Fibroblast of skin of abdomen (primary cell): ENCODE measurements at regions not wholly inside any gene's neighbourhood (a gene's known extent, or its start where the extent isn't known, plus 50 kb on each side); places are given as distances from the start of the nearest gene placed in this dataset.

Experiments used
- DNase-seq: peaks from one replicate; pipeline ENCODE4 v3.0.0-alpha.2; 2013

DNA sequence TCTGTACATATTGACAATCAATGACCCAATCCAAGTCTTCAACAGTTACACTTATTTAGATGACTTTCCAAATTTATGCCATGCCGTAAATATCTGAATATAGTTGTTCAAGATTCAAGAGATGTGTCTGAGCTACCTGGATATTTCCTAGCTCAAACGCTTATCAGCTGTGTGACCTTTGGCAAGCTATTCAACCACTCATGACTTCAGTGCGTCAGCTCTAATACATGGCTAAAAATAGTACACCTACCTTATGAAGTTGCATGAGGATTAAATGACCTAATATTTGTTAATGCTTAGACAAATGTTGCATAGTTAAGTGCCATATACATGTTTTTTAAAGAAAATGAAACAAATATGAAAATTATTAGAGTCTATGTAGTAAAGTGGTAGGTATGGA is 704.1 kb downstream of the OLFM4 start:
- DNase-seq: no peak

DNA sequence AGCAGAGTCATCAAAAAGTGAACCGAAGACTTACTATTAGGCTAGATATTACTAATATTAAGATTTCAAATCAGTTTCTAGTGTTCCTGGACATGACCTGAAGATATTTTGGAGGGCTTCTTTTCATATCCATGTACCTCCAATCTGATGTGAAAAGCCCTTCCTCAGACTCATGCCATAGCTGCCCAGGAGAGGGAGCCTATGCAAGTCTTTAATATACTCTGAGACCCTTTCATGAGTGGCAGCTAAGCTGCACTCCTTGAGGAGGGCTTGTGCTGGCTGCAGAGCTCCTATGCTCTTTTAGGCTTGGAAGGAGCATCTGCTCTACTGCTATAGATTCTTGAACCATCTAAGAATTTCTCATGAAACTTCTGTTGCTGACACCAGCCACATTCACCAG is 715.3 kb downstream of the OLFM4 start:
- no peak for DNase-seq

- no peak for DNase-seq
Measured at GRCh38 chr13:53747825-53748224, 719.2 kb downstream of the OLFM4 start.

- DNase-seq: no peak
Measured at GRCh38 chr13:53749306-53749705, 720.7 kb downstream of the OLFM4 start.

GRCh38 chr13:53759016-53759415 is 730.4 kb downstream of the OLFM4 start:
- no peak for DNase-seq

GRCh38 chr13:53775807-53776206 is 747.2 kb downstream of the OLFM4 start:
- no peak for DNase-seq

DNA sequence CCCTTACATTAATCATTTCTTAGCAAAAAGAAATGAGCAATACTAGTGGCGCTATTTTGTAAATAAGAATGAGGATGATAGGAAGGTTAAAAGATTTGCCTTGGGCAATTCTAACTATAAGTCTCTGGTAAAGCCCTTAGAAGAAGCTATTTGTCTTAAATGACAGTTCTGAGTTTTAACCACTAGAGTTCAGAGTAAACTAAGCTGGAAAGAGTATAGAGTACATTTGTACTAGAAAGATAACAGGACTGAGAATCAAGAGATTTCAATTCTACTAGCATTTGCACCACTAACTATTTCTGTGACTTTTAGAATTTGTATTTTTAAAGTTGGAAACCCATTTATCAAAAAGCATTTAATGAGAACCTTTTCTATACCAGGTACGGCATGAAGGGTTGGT is 750.3 kb downstream of the OLFM4 start:
- no peak for DNase-seq

DNA sequence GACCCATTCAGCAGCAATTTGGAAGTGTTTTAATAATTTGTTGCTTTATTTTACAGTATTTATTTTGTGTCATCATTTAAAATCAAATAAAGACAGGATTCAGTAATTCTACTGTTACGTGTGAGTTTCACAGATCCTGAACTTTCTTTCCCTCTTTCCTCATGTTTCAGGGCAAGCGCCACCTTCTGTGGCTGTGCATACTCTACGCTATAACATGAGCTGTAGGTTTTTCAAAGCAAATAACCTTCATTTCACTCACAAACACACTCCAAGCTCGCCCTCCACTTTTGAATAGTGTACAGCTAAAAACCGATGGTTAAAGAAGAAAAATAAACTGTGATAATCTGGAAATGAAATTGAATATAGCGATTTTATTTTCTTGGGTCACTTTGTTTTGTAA is 753.3 kb downstream of the OLFM4 start:
- no peak for DNase-seq

DNA sequence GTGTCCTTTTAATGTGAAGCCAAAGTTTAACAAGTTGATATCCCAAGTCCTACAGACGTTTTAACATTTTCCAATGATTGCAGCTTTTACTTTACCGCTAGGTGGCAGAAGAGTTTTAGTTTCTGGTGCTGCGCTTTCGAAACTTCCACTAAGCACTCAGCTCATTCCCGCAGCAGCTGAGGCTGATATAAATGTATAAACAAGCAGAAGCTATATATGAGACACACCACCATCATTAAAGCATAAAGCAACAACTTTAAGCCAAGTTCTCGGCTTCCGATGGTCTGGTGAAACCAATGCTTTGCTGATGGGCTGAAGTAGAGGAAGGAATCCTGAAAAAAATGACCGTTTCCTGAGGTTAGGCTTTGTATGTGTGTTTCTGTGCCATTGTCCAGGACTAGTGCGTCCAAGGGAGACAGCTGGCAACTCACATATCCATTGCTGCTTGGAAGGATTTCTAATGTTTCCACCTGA is 753.9 kb downstream of the OLFM4 start:
- DNase-seq: peak; percentile 45

GRCh38 chr13:53783471-53783870 is 754.9 kb downstream of the OLFM4 start:
- DNase-seq: no peak

DNA sequence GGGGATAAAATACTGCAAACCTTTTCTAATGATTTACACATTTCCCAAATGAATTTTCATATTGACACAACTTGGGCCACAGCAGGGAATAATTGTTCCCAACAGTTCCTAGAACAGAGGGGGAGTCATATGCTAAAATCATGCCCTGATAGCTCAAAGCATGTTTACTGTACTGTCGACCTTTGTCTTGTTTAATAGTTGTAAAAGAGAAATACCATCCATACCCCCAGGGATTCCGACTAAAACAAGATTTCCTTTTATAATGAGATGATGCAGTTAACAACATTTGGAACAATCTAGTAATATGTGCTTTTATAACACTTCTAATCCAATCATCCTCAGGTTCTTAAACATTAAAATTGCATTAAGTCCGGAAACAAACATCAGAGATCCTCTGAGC is 759.7 kb downstream of the OLFM4 start:
- no peak for DNase-seq

- no peak for DNase-seq
Measured at GRCh38 chr13:53800011-53800410, 771.4 kb downstream of the OLFM4 start.

DNA sequence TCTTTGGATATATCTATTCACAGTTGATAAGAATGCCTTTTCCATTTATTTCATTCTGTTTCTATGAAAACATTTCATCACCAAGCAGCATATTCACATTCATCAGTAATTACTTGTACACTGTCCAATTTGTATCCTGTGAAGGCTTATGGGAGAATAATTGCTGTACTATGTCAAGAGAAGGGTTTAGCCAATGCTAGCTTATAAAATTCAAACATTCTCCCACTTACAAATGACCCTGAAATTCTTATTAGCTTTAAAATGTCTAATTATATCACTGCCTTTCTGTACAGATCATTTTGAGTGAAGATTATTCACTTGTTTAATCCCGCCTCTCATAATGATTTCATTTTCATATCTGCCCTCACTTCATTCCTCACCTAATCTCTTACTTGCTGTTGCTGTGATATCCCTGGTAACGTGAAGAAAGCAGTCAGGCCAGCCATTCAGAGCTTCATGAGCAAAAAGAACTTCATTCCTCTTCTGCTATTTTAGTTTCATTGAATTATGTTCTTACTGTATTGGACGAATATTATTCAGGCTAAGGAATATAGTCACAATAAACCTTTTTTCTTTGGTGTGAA is 778.7 kb downstream of the OLFM4 start:
- no peak for DNase-seq

- no peak for DNase-seq
Measured at GRCh38 chr13:53821632-53822031, 793.0 kb downstream of the OLFM4 start.

- no peak for DNase-seq
Measured at GRCh38 chr13:53822136-53822535, 793.5 kb downstream of the OLFM4 start.

DNA sequence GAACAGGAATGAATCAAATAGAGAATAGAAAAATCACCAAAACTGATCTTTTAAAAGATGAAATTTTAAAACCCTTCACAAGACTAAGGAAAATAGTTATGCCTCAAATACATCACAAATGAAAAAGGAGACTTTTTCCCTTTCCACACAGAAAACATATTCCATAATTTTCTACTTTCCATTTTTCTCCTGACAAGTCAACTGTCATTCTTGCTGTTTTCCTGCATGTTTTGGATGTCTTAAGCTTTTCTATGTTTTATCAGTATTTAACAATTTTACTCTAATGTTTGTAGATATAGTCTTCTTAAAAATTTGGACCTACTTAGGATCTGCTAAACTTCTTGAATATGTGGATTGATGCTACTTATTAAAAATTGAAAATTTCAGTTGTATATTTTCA is 810.8 kb downstream of the OLFM4 start:
- DNase-seq: no peak

DNA sequence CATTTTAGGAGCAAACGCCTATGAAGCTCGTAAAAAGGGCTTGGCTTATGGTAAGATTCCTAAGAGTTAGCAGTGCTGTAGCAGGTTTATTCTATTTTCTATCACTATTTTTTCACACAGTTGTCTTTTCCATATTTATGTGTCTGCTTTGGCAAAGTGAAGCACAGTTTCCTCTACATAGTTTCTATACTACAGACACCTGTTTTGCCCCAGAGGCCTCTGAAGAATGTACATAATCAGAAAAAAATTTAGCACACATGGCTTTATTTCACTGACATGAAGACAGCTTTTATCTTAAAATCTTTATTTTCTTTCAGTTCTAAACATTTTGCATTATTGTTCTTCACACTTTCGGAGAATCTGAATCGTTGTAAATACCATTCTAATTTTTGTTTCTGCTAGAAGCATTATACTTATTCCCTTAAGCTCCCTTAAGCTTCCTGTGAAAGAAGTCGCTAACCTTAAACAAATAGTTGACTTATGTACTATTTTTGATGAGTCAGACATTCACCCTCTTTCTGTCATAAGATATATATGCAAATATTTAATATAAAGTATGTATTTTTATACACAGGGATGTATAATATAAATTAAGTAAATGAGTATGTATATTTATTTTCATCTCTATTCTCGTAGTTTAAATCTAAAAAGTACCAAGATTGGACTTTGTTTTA is 816.0 kb downstream of the OLFM4 start:
- DNase-seq: no peak

DNA sequence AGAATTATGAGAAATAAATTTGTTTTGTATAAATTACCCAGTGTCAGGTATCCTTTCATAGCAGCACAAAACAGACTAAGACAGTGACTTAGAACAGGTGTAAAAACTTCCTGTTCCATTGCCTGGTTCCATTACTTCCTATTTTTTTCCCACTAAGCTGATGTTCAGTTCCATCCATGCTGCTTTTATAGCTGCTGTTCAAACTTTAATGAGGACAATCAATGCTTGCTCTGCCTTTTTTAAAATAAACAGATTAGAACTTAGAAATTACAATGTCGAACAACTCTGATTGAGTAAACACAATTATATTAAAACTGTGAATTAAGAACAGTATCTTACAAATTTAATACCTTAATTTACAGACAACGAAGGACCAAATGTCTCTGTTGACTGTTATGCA is 818.9 kb downstream of the OLFM4 start:
- no peak for DNase-seq

DNA sequence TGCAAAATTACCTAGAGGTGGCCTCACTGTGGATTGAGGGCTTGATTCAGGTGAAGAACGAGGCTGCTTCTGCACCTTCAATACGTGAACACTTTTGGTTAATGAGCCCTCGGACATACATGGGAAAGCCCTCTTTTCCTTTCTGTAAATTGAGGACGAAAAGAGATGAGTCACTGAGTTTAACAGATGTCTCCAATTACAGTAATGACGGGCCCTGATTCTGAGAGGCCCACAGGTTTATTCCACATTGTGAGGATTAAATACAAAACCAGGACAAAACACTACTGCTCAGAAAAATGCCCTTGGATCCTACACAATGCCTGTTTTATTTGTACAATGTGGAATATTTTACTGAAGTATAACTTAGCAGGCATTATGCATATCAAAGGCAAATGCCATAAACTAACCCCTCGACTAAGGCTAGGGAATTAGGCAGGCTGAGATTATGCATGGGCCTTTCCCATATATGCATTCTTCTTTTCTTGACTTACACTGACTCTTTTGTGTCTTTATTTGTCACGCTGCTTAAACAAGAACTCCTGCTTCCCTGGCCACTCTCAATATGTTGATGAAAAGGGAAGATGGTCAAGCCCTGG is 819.9 kb downstream of the OLFM4 start:
- DNase-seq: peak; percentile 13

DNA sequence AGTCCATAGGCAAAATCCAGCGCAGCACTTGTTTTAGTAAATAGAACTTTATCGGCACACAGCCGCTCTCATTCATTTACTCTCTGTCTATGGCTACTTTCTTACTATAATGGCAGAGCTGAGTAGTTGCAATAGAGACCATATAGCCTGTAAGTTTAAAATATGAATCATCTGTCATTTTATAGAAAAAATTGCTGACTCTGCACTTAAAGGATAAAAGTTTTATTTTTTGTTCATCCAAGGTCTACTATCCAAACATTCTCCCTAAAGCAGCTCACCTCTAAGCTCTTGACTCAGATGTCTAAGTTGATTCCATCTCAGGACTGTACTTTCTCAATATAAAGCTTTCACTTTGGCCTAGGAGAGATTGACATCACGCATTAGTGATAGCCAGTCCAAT is 825.7 kb downstream of the OLFM4 start:
- no peak for DNase-seq

DNA sequence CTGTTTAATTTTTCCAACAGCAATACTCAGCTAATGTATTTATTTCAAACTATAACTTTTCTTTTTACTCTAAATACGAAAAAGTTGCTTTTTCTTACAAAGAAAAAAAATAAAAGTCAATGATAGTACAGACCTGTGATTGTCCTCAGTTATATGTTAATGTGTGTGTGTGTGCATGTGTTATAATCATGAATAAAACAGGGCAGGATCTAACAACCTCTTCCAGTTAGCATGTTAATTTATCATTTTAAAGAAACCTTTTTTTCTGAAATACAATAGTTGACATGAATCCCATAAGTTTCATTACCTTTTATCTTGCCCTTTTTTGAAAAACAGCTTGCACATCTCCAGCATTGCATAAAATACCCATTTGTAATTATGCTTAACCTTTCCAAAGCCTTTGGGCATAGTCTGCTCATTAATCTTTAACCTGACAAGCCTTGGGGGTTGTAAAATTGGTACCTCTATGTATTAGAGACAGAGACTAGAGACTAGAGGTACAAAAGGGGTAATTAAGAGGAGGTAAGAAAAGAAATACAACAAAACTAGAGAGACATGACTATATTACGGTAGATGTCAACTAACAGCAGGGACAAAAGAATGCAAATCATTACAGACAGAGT is 828.1 kb downstream of the OLFM4 start:
- no peak for DNase-seq

GRCh38 chr13:53863520-53863919 is 834.9 kb downstream of the OLFM4 start:
- DNase-seq: no peak

GRCh38 chr13:53873558-53873957 is 844.9 kb downstream of the OLFM4 start:
- DNase-seq: no peak

- DNase-seq: no peak
Measured at GRCh38 chr13:53878861-53879260, 850.2 kb downstream of the OLFM4 start.
